Hematopoietic multipotent progenitor cell treated with erythropoietin and hydrocortisone succinate and interleukin-3 and kit ligand, for 15 days (in vitro differentiated cells): ENCODE measurements at regions not wholly inside any gene's neighbourhood (a gene's known extent, or its start where the extent isn't known, plus 50 kb on each side); places are given as distances from the start of the nearest gene placed in this dataset.

Experiments
- DNase-seq: peaks from one replicate; pipeline ENCODE4 v3.0.0-alpha.2; 2015; ENCODE audit warnings: low spot score

DNA sequence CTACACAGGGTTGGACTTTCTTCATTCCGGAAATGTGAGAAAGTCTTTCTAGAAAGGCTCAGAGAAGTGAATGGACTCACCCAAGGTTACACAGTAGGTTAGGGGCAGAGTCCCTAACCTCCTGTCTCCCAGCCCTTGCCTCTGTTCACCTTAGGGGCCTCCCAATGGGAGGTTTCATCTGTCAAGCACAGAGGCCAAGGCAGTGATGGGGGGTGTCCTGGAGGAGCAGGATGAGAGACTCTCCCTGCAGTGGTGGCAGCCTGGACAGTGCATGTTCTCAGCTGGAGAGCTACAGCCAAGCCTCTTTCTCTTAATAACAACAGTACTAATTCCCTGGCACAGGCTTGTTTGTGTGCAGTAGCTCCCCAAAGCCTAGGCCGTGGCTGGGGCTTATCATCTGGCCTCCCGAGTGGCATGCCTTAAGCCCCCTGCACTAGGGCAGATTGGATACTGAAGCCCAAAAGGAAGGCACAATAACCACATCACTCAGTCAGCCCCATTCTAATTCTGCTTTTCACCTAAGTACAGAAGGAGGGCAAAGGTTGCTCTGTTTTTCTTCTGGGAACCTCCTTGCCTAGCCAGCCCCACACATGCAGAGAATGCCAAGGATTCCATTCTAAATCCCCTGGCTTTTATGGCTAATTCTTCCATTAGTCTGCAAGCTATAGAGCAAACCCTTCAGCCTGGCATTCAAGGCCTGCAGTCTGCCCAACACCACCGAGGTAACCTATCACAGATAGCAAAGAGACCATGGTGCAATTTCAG, 50.2 kb upstream of the XPA start:
- DNase-seq, result no peak

DNA sequence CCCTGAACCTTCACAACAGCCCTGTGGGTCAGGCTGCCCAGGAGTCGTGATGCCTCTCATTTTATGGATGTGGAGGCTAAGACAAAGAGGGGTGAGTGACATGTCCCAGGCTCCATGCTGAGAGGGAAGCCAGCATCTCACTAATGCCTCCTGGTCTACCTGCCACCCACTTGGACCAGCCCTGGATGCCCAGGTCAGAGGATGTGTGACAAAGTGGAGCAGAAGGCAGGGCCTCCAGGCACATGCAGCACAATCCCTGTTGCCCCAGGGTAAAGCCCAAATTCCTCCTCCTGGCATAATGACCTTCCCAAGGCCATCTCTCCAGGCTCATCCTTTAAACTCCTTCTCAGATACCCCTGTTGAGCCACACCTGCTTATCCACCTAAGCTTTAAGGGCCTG, 51.4 kb upstream of the XPA start:
- no peak for DNase-seq

DNA sequence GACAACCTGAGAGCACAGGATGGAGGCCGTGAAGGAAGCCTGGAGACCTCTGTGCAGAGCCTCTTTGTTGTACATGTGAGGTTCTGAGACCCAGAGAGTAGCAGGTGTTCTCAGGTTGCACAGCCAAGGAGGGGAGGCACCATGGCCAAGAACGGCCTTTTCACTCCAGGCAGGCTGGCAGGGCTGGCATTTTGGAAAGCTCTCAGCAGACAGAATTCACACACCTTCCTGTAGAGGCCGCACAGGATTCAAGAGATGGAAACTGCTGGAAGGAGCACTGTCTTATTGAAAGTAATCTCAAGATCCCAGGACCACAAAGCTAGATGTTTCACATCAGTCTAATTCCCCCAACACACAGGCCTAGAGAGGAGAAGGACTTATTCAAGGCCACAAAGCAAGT, 52.8 kb upstream of the XPA start:
- DNase-seq, result no peak

DNA sequence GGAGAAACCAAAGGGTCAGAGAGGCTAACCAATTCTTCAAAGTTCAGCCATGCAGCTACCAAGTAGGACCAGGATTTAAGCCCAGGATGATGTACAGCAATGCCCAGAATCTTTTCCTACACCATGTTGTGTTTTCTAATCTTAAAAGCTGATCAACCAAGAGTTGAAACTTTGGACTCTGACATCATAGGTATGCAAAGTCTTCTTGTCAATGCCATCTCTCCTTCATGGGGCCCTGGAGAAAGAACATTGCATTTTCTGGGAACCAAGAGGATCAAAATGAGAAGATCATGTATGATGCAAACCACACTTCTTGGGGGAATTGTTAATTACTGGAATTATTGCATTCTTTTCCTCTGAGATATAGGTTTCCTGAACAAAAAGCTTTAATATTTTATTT, 54.4 kb upstream of the XPA start:
- no peak for DNase-seq

- no peak for DNase-seq
Observed at GRCh38 chr9:97752274-97752673, 55.1 kb upstream of the XPA start.

GRCh38 chr9:97753364-97753763, 56.2 kb upstream of the XPA start:
- no peak for DNase-seq

DNA sequence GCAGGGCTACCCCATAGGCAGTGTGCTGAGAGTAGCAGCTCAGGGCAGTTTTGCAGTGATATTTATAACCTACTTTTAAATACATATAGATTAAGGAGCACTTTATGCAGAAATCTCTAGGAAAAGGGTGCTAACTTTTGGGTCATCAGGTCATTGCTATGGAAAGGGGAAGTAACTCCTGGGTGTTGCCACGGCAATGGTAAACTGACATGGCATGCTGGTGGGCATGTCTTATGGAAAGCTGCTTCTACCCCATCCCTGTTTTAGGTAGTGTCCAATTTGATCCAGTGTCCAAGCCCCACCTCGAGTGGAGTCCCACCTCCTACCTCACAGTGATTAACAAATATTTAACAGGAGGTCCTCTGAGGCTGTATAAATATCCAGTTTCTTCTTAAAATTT, 56.8 kb upstream of the XPA start:
- no peak for DNase-seq

GRCh38 chr9:97755618-97756267, 58.6 kb upstream of the XPA start:
- no peak for DNase-seq

DNA sequence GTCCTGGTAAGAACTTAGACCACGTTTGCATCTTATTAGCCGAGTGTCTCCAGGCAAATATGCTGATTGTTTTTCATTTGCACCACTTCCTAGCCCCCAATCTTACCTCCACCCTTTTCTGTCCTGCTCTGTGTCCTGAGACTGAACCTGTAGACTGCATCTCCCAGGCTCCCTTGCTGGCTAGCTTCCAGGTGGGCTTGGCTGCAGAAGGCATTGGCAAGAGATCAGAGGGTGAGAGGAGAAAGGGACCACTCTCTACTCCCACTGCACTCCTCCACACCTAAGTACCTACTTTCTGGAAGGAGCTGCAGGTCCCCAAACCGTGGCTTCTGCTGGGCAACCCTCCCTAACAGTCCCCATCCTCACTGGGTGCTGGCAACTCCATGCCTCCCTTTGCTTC, 59.9 kb upstream of the XPA start:
- no peak for DNase-seq

GRCh38 chr9:97758334-97758916, 61.3 kb upstream of the XPA start:
- no peak for DNase-seq

DNA sequence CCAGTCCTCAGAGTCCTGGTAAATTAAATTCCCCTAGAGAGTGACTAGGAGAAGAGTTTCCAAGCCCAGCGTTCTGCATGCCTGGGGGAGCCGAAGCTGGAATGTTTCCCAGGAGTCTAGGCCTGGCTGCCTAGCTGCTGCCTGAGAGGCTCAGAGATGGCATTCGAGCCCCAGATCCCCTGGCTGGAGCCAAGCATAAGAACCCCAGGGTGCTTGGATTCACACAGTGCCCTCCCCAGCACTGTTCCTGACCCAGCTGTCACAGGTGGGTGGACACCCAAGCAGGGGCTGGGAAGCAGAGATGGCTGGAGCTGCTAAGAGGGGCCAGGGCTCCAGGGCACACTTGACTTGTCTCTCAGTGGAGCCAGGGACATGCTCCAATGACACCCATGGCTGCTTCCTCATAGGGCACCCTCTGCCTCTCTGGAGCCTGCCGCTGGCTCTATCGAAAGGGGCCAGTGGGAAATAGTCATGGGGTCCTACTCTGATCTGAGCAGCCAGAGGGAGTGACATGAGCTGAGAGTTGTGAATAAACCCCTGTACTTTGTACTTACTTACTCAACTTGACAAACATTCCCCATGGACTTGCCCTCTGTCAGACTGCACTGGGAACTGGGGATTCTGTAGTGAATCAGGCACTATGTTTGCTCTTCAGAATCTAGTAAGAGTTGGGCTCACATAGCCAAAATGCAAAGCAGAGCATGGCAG, 62.6 kb upstream of the XPA start:
- no peak for DNase-seq

DNA sequence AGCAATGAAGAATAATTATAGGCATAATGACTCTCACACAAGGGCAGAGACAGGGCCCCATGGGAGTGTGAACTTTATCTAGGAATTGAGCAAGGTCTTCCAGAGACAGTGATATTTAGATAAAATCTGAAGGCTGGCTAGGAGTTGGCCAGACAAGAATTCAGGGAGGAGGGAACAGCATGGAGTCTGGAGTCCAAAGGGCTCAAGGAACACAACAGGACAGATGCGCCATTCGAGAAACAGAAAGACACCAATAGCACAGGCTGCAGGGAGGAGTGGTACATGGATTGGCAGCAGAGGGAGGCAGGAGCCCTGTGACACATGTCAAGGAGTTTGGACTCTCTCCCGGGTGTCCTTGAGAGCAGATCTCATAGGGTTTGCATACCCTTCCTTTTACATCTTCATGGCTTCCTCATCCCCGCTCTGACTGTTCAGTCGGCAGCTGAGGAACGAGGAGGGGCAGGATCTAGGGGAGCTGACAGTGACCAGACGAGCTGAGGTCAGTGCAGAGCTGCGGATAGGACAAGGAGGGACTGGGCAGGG, 64.0 kb upstream of the XPA start:
- no peak for DNase-seq

- DNase-seq, result no peak
Observed at GRCh38 chr9:97761879-97762278, 64.7 kb upstream of the XPA start.

DNA sequence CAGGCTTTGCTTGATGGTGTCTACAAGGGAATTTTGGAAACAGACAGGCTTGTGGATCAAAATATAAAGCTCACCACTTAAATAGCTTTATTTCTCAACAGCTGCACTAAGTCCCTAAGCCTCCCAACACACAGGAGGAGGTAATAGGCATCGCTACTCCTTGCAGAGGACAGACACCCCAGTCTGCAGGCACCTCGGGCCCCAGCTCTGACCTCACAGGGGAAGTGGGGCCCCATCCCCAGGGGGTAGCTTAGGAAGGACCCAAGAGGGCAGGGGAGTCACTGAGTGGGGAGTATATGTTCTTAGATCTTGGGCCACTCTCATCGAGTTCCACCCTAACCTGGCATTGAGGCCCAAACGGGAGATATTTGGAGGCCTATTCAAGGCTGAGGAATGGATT, 66.7 kb upstream of the XPA start:
- DNase-seq, result no peak

- no peak for DNase-seq
Observed at GRCh38 chr9:97766092-97766491, 69.0 kb upstream of the XPA start.

DNA sequence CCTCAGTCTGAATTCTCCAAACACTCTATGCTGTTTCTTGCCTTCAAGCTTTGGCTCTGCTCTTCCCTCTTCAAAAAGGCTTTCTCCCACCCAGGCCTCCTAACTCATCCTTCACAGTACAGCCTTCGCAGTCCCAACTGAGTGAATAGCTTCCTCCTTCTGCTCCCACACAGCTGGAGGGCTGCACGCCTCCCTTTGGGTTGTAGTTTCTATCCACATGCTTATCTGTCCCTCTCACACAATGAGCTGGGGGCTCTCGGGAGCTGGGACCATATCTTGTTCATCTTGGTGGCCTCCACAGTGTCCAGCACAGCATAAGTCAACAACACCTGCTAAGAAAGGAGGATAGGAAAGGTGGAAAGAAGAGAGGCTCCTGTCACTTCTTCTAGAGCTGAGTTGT, 69.5 kb upstream of the XPA start:
- no peak for DNase-seq

GRCh38 chr9:97767891-97768290, 70.8 kb upstream of the XPA start:
- no peak for DNase-seq

DNA sequence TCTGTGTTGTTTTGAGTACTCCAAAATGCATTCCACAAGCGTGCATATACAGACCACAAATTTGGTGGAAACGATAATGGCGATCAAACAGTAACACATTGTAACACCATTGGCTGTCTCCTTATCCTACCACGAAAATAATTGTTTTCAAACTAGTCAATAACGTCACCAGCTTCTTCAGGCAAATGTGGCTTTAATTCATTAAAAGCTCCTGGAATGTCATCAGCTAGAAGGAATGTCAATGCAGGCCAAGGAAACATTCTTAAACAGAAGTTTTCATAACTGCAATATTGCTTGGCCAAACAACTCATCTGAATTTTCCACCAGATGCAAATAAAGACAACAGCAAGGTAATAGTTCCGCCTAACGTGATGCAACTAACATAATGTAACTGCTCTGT, 71.6 kb upstream of the XPA start:
- DNase-seq, result no peak

GRCh38 chr9:97769208-97769607, 72.1 kb upstream of the XPA start:
- DNase-seq, result no peak

DNA sequence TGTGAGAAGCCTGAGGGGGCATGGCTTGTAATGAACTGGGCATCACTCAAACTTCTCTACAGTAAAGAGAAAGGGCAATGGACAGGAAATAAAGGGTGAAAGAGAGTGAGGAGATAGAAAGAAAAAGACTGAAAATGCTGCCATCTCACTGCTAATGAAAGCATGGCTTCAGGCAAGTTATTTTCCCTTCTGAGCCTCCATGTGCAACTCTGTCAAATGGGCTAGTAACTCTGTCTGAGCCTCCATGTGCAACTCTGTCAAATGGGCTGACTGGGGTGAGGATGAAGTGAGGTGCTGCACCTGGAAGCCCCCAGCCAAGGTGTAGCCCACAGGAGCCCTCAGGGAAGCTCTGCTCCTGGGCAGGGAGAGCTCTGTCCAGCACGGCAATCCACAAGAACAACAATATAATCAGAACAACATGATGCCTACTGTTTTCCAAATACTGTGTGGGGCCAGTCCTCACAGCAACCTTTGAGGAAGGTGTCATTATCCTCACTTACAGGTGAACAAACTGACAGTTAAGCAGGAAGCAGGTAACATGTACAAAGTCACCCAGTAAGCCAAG, 73.8 kb upstream of the XPA start:
- no peak for DNase-seq

- no peak for DNase-seq
Observed at GRCh38 chr9:97771641-97772040, 74.5 kb upstream of the XPA start.

- DNase-seq, result no peak
Observed at GRCh38 chr9:97772145-97772544, 75.0 kb upstream of the XPA start.
